ENCODE measurements at regions not wholly inside any gene's neighbourhood (a gene's known extent, or its start where the extent isn't known, plus 50 kb on each side); places are given as distances from the start of the nearest gene placed in this dataset.

GRCh38 chr5:117615226-117615625 lies 1040.6 kb upstream of the SEMA6A start:
- TF ChIP-seq EP300 (IDR thresholded peaks at IDR 0.05) (no peak), POLR2AphosphoS5 (IDR thresholded peaks at IDR 0.05) (no peak), POLR2A (IDR thresholded peaks at IDR 0.05) (no peak), CTCF (IDR thresholded peaks at IDR 0.05) (no peak)
